ENCODE measurements at regions not wholly inside any gene's neighbourhood (a gene's known extent, or its start where the extent isn't known, plus 50 kb on each side); places are given as distances from the start of the nearest gene placed in this dataset.
"Not testable (repeated sequence)": the region's sequence is repeated elsewhere in the genome, so short reads cannot be mapped to it uniquely, and the experiment has no call there.

DNA sequence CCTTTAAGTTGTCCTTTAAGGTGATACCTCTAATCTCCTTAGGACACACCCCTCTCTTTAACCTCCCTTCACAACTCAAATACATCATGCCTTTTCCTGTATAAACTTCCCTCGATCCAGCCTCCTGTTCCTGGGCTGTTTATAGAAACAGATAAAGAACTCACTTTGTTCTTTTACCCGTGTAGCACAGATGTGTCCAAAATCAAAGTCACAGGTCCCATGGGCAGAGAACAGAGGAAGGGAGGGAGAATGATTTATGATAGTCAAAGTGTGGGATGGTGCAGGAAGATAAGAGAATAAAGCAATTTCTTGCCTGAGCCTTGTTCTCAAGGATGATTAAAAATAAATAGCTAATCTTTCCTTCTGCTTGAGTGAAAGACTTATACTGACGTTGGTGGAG, 50.3 kb upstream of the CABCOCO1 start:
- DNase-seq = no peak

DNA sequence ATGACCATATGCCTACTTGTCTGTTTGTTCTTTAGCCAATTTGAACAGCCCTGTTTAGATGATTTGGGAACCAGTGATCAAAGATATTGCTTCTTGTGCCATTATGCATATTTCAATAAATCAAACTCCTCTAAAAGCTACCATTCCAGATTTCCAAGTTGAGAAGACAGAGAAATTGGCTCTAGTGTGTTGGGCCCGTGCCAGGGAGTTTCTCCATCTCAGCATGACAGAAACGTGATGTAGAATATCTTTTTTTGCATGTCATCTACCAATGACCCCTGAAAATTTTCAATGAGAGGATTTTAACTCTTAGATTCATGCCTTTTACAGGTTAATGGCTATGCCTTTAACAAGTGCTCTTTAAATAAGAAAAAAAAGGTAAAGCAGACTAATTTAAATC, 50.7 kb upstream of the CABCOCO1 start:
- DNase-seq = no peak

- DNase-seq = no peak
Measured at GRCh38 chr10:61609701-61610100, 53.0 kb upstream of the CABCOCO1 start.

- no peak for DNase-seq
Measured at GRCh38 chr10:61608255-61609033, 54.3 kb upstream of the CABCOCO1 start.

DNA sequence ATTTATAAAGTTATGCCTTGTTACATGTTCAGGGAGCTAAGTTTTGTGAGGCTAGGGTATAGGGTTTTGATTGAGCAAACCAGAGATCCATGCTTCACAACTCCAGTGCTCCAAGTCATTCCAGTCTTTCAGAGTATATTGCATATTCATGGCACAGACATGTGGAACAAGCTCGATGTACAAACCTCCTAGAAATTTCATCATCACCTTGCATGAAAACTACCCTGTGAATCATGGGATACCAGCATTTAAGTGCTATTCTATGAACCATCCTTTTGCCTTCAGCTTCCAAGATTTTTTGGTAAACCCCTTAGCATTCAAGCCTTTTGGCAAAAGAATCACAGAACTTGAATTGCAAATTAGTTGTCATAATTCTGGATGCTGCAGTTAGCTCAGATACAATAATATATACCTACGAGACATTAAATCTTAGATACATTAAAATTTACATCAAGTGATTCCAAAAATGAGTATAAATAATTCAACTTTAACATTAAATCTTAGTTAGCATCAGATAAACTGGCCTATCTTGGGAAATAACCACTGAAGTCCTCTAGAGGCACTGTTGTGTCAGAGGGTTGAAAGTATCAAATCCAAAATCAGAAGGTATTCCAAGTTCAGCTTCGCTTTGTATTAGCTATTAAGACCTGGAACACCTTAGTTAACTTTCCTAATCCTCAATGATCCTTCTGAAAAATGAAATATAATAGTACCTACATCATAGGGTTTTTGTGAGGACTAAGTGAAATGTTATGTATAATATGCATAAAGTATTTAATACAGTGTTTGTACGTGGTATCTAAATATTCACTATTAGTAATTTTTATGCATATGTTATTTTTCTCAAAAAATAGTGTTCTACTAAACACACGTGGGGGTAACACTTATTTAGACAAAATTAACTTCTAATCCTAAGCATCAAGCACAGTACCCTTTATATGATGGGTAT, 55.5 kb upstream of the CABCOCO1 start:
- peak; percentile 10 for DNase-seq

DNA sequence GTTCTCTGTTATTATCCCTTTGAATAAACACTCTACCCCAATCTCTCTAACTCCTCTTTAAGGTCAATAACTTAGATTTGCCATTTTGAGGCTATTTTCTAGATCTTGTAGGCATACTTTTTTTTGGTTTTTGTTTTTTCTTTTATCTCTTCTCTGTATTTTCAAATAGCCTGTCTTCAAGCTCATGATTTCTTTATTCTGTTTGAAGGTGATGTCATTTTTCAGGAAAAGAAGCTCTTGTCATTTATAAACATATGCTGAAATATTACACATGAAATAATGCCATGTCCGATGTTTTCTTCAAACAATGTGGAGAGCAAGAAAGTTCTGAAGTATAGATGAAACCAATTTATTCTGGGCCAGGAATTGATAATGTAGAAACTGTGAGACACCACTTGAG, 57.5 kb upstream of the CABCOCO1 start:
- DNase-seq = no peak

DNA sequence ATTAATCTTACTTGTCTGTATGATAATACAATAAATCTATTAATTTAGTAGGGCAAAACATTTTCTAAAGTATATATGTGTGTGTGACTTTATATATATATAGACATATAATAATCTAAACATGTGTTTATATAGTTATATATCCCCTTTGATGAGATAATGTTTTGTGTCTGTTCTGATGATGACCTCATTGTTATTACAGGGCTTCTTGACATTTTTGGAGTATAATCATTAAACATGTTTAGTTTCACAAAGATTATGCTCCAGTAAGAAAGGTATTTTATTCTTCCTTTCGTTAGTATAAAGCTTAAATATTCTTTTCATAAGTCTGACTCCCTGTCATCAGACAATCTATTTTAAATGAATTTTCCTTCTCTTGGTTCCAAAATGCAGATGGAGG, 62.3 kb upstream of the CABCOCO1 start:
- DNase-seq = no peak

GRCh38 chr10:61594430-61594829, 68.3 kb upstream of the CABCOCO1 start:
- no peak for DNase-seq

GRCh38 chr10:61592581-61592980, 70.1 kb upstream of the CABCOCO1 start:
- no peak for DNase-seq

- no peak for DNase-seq
Measured at GRCh38 chr10:61589547-61590243, 73.0 kb upstream of the CABCOCO1 start.

DNA sequence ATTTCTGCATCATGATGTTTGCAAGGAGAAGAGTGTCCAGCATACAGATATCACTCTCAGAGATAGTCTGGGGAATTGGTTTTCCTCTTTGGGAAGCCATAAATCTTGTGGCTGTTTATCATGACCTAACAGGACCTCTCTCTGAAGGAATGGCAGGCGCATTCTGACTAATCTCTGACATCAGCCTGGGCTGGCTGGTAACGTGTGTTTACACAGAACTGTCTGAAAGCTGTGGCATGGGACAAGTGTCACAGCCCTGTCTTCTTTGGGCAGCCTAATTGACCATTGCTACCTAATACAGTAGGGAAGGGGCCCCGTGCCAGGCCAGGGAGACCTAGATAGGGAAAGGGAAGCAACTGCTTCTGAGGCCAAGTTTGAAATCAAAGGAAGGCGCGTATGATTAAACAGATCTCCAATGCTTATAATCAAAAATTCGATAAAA, 73.9 kb upstream of the CABCOCO1 start:
- DNase-seq = no peak

DNA sequence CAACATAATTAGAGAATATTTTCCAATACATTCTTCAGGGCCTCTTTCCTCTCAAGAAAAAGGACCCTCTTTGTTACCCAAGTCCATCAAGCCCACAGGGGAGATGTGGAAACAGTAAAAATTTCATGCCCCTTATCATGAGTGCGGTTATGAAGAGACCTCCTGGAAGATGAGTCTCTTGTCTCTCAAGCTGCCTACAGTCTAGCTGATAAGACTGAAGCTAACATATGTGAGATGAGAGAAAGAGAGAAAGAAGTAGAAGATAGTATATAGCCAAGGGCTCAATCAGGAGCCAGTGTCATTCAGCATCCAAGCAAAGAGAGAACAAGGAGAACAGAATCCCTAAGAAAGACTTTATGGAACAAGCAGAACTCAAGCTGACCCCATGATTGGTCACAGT, 75.9 kb upstream of the CABCOCO1 start:
- DNase-seq = no peak

DNA sequence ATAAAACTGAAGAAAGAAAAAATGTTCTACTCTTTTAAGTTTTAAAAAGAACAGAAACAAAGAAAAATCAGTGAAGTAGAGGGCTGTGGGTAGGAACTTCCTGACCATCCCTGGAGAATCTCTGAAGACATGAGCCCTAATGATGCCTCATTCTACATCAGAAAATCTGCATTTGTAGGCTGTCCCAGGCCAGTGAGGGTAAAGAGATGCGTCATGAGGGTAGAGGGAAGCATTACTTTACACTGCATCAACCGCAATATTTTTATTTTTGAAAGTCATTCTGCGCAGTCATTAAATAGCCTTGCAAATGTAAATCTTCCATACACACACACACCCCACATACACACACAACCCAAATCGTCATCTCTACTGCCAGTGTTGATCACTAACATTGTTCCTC, 82.1 kb upstream of the CABCOCO1 start:
- no peak for DNase-seq

- not testable (repeated sequence) for DNase-seq
Measured at GRCh38 chr10:61570204-61570603, 92.5 kb upstream of the CABCOCO1 start.

- no peak for DNase-seq
Measured at GRCh38 chr10:61567729-61568128, 95.0 kb upstream of the CABCOCO1 start.

DNA sequence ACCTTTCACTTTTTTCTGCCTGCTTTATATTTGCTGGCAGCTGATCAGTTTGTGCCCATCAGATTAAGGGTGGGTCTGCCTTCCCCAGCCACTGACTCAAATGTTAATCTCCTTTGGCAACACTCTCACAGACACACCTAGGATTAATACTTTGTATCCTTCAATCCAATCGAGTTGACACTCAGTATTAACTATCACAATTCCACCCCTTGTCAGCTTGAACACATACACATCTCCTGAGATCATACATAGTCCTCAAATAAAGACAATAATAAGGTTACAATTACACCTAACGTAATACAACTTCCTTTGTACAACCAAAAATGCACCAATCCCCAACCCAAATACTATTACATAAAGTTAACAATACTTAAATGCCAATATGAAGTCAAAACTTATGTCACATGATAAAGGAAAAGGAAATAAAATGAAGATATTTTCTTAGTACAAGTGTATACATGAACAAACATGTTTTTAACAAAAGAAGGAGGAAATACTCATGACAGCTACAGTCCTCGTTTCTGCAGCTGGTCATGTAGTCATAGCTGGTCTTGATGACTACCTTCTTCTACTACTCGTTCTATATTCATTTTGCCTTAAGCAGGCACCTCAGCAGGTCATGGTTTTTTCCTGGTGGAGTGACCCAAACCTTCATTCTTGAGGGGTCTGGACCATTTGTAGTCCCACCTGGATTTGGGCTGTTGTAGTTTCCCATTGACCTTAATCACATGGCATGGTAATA, 96.7 kb upstream of the CABCOCO1 start:
- DNase-seq = no peak

- no peak for DNase-seq
Measured at GRCh38 chr10:61564444-61564843, 98.3 kb upstream of the CABCOCO1 start.

GRCh38 chr10:61559615-61560014, 103.1 kb upstream of the CABCOCO1 start:
- DNase-seq = no peak

DNA sequence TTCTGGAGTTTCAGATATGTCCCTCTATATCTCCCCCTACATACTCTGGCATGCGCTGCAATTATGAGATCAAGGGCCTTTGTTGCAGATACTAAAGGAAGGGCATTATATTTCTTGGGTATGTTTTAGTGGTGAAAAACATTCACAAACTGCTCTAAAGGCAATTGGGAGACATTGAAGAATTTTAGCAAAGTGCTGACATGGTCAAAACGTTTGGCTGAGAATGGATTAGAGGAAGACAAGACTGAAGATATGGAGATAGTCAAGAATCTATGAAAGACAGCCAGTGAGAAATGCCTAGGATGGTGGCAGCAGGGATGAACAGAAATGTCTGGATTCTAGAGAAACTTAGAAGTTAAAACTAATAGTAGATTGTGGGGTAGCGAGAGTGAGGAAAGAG, 104.5 kb upstream of the CABCOCO1 start:
- no peak for DNase-seq

GRCh38 chr10:61554925-61555324, 101.7 kb upstream of the TMEM26 start:
- DNase-seq = no peak

- no peak for DNase-seq
Measured at GRCh38 chr10:61549861-61550260, 96.7 kb upstream of the TMEM26 start.

GRCh38 chr10:61548364-61548763, 95.2 kb upstream of the TMEM26 start:
- DNase-seq = no peak

GRCh38 chr10:61547297-61547696, 94.1 kb upstream of the TMEM26 start:
- no peak for DNase-seq

Data from NCI-H146 (cell line).